B cell (primary cell): ENCODE measurements at regions not wholly inside any gene's neighbourhood (a gene's known extent, or its start where the extent isn't known, plus 50 kb on each side); places are given as distances from the start of the nearest gene placed in this dataset.

Experiments
- EZH2 ChIP-seq: IDR thresholded peaks from 2 replicates; pipeline ENCODE4 v1.6.1; 2012; ENCODE audit warnings: borderline replicate concordance, low read depth, mild to moderate bottlenecking, moderate library complexity, low read length; ENCODE audit not compliant: insufficient read depth, poor library complexity, severe bottlenecking
- TF ChIP-seq, protein P1 (sequence below): fragments of 200-600 bp; IDR thresholded peaks from one replicate; pipeline ENCODE4 v1.8.0; 2022; ENCODE audit warnings: antibody characterized with exemption, mild to moderate bottlenecking

DNA sequence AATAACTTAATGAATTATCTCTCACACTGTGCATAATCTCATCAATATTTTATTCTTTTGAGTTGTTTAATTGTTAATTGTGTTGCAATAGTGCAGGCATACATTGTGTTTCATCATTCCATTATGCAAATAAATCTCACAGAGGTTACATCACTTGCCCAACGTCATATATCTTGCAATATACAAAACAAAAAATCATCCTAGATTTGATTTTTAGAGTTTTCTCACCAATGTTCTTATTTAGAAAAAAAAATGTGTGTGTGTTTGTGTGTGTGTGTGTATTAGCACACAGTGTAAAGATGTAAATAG, 662.5 kb upstream of the GBE1 start:
- TF ChIP-seq, protein P1, sequence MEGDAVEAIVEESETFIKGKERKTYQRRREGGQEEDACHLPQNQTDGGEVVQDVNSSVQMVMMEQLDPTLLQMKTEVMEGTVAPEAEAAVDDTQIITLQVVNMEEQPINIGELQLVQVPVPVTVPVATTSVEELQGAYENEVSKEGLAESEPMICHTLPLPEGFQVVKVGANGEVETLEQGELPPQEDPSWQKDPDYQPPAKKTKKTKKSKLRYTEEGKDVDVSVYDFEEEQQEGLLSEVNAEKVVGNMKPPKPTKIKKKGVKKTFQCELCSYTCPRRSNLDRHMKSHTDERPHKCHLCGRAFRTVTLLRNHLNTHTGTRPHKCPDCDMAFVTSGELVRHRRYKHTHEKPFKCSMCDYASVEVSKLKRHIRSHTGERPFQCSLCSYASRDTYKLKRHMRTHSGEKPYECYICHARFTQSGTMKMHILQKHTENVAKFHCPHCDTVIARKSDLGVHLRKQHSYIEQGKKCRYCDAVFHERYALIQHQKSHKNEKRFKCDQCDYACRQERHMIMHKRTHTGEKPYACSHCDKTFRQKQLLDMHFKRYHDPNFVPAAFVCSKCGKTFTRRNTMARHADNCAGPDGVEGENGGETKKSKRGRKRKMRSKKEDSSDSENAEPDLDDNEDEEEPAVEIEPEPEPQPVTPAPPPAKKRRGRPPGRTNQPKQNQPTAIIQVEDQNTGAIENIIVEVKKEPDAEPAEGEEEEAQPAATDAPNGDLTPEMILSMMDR = no peak
- TF ChIP-seq EZH2 = no peak
